K562 (cell line): ENCODE measurements at regions not wholly inside any gene's neighbourhood (a gene's known extent, or its start where the extent isn't known, plus 50 kb on each side); places are given as distances from the start of the nearest gene placed in this dataset.
A peak's percentile ranks its signal among the peaks of the same experiment; 100 is the strongest.

Experiments used
- CBX3 ChIP-seq, 2 experiments: IDR thresholded peaks; 1 replicate in 1 of 2; 2 replicates in 1 of 2; pipeline ENCODE4 v1.6.1; 2012; ENCODE audit warnings: inconsistent platforms in 2 of 2, low read length in 2 of 2, borderline replicate concordance in 1 of 2, control low read depth in 1 of 2
- EWSR1 ChIP-seq: fragments of 450-650 bp; IDR thresholded peaks from 2 replicates; pipeline ENCODE4 v1.6.1; 2018; ENCODE audit warnings: borderline replicate concordance, mild to moderate bottlenecking, low read depth, moderate library complexity; ENCODE audit not compliant: partially characterized antibody
- GTF2E2 ChIP-seq: fragments of 200-800 bp; sonication (Bioruptor generic); IDR thresholded peaks from 2 replicates; pipeline ENCODE4 v1.6.1; 2016; ENCODE audit warnings: missing genetic modification characterization, missing compliant biosample characterization
- HDAC1 ChIP-seq, 2 experiments: fragments of 450-650 bp; IDR thresholded peaks; 2 replicates each; pipeline ENCODE4 v1.6.1; 2016 to 2017; ENCODE audit warnings: inconsistent platforms in 1 of 2, mild to moderate bottlenecking in 1 of 2, moderate library complexity in 1 of 2
- HMGN3 ChIP-seq: IDR thresholded peaks from 2 replicates; pipeline ENCODE4 v1.6.1; 2011; ENCODE audit warnings: borderline replicate concordance, low read depth, mild to moderate bottlenecking, mixed read lengths, low read length; ENCODE audit not compliant: insufficient read length; ENCODE audit errors: extremely low read depth
- MNT ChIP-seq, 2 experiments: fragments of 450-650 bp; conservative IDR thresholded peaks; 2 replicates each; pipeline ENCODE4 v1.6.1; 2017; ENCODE audit warnings: mild to moderate bottlenecking in 2 of 2, moderate library complexity in 2 of 2
- NCOA2 ChIP-seq, 2 experiments: fragments of 450-650 bp; IDR thresholded peaks; 2 replicates each; pipeline ENCODE4 v1.6.1; 2018; ENCODE audit warnings: mild to moderate bottlenecking in 2 of 2, moderate library complexity in 1 of 2; ENCODE audit not compliant: partially characterized antibody in 2 of 2
- NFE2L1 ChIP-seq: fragments of 450-650 bp; IDR thresholded peaks from 2 replicates; pipeline ENCODE4 v1.6.1; 2016; ENCODE audit warnings: missing genetic modification characterization, low read depth, mild to moderate bottlenecking, missing compliant biosample characterization, moderate library complexity, borderline replicate concordance
- PCBP2 ChIP-seq: fragments of 200-400 bp; formaldehyde crosslinking; IDR thresholded peaks from 2 replicates; pipeline ENCODE4 v1.6.1; 2018; ENCODE audit warnings: low read length, low read depth, mild to moderate bottlenecking, moderate library complexity; ENCODE audit not compliant: poor library complexity, severe bottlenecking
- TSHZ1 ChIP-seq: fragments of 250-450 bp; sonication (Bioruptor Pico); IDR thresholded peaks from 2 replicates; pipeline ENCODE4 v1.4.0; 2020; ENCODE audit warnings: mild to moderate bottlenecking, moderate library complexity
- ZFP36 ChIP-seq: fragments of 150-350 bp; IDR thresholded peaks from 2 replicates; pipeline ENCODE4 v1.6.1; 2018; ENCODE audit warnings: low read length, low read depth; ENCODE audit not compliant: partially characterized antibody
- ZFPM2 ChIP-seq: fragments of 250-450 bp; sonication (Bioruptor Pico); IDR thresholded peaks from 2 replicates; pipeline ENCODE4 v1.5.1; 2022; ENCODE audit warnings: mild to moderate bottlenecking
- ZNF282 ChIP-seq: sonication (generic); formaldehyde crosslinking; IDR thresholded peaks from 2 replicates; pipeline ENCODE4 v1.8.1; 2023; ENCODE audit warnings: missing genetic modification reagents
- TF ChIP-seq, protein P1 (sequence below): fragments of 250-450 bp; sonication (Bioruptor Pico); IDR thresholded peaks from 2 replicates; pipeline ENCODE4 v1.8.0; 2021; ENCODE audit warnings: moderate library complexity, mild to moderate bottlenecking, inconsistent platforms
- TF ChIP-seq, protein P2 (sequence below), 2 experiments: fragments of 450-650 bp in 1 of 2; sonication (generic) in 1 of 2; formaldehyde crosslinking in 1 of 2; IDR thresholded peaks in 1 of 2; conservative IDR thresholded peaks in 1 of 2; 2 replicates each; pipeline versions ENCODE4 v1.6.1 to v1.8.1; 2016 to 2023; ENCODE audit warnings: mild to moderate bottlenecking in 2 of 2, moderate library complexity in 2 of 2, inconsistent platforms in 1 of 2, missing genetic modification reagents in 1 of 2
- TF ChIP-seq, protein P3 (sequence below): sonication (generic); formaldehyde crosslinking; IDR thresholded peaks from 2 replicates; pipeline ENCODE4 v1.8.1; 2023; ENCODE audit warnings: mild to moderate bottlenecking, missing genetic modification reagents

DNA sequence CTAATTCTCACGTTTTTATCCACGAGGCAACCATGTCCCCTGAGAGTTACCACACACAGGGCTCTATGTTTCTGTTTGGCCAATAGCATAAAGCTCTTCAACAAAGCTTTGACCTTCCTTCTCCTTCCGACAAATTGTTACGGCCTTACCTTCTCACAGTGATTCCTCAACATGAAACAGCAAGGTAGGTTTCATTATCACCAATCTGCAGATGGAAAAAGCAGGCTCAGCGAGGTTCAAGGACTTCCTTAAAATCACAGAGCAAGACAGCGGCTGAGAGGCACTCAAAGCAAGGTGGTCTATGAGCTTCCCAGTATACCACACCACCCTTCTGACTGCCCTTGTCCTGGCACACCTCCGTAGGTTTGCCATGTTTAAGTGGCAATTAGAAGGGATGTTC is 360.0 kb downstream of the CD83 start (continued):
- TF ChIP-seq, protein P1, sequence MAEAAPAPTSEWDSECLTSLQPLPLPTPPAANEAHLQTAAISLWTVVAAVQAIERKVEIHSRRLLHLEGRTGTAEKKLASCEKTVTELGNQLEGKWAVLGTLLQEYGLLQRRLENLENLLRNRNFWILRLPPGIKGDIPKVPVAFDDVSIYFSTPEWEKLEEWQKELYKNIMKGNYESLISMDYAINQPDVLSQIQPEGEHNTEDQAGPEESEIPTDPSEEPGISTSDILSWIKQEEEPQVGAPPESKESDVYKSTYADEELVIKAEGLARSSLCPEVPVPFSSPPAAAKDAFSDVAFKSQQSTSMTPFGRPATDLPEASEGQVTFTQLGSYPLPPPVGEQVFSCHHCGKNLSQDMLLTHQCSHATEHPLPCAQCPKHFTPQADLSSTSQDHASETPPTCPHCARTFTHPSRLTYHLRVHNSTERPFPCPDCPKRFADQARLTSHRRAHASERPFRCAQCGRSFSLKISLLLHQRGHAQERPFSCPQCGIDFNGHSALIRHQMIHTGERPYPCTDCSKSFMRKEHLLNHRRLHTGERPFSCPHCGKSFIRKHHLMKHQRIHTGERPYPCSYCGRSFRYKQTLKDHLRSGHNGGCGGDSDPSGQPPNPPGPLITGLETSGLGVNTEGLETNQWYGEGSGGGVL (CRISPR knock-in tag), result no peak
- TF ChIP-seq EWSR1, result no peak
- no peak for TF ChIP-seq MNT (conservative IDR thresholded peaks at IDR 0.05)
- peak; percentile 77 for TF ChIP-seq ZFP36
- TF ChIP-seq NCOA2 (IDR thresholded peaks at IDR 0.05; ENCODE audit: partially characterized antibody in 2 of 2), result no peak
- TF ChIP-seq PCBP2, result no peak
- no peak for TF ChIP-seq TSHZ1
- TF ChIP-seq ZNF282 (CRISPR knock-in tag), result no peak
- TF ChIP-seq, protein P2, sequence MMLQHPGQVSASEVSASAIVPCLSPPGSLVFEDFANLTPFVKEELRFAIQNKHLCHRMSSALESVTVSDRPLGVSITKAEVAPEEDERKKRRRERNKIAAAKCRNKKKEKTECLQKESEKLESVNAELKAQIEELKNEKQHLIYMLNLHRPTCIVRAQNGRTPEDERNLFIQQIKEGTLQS (IDR thresholded peaks at IDR 0.05), result no peak; the same call in 1 of the 2 replicates
- TF ChIP-seq, protein P2 (CRISPR knock-in tag; conservative IDR thresholded peaks at IDR 0.05), result no peak
- TF ChIP-seq, protein P3, sequence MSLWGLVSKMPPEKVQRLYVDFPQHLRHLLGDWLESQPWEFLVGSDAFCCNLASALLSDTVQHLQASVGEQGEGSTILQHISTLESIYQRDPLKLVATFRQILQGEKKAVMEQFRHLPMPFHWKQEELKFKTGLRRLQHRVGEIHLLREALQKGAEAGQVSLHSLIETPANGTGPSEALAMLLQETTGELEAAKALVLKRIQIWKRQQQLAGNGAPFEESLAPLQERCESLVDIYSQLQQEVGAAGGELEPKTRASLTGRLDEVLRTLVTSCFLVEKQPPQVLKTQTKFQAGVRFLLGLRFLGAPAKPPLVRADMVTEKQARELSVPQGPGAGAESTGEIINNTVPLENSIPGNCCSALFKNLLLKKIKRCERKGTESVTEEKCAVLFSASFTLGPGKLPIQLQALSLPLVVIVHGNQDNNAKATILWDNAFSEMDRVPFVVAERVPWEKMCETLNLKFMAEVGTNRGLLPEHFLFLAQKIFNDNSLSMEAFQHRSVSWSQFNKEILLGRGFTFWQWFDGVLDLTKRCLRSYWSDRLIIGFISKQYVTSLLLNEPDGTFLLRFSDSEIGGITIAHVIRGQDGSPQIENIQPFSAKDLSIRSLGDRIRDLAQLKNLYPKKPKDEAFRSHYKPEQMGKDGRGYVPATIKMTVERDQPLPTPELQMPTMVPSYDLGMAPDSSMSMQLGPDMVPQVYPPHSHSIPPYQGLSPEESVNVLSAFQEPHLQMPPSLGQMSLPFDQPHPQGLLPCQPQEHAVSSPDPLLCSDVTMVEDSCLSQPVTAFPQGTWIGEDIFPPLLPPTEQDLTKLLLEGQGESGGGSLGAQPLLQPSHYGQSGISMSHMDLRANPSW (CRISPR knock-in tag), result no peak
- TF ChIP-seq GTF2E2, result no peak
- TF ChIP-seq NFE2L1 (tag), result no peak
- TF ChIP-seq ZFPM2 (CRISPR knock-in tag), result no peak
- peak in 1 of 2 experiments; percentile 60; a peak in 2 of 4 replicates for TF ChIP-seq HDAC1 (IDR thresholded peaks at IDR 0.05)
- no peak for TF ChIP-seq HMGN3
- TF ChIP-seq CBX3 (IDR thresholded peaks at IDR 0.05; ENCODE audit: borderline replicate concordance in 1 of 2, low read length in 2 of 2), result peak in 1 of 2 experiments; percentile 62; a peak in 1 of 3 replicates
